Kidney capillary endothelial cell (primary cell): ENCODE measurements at regions not wholly inside any gene's neighbourhood (a gene's known extent, or its start where the extent isn't known, plus 50 kb on each side); places are given as distances from the start of the nearest gene placed in this dataset.

ENCODE experiments used
- DNase-seq: peaks from one replicate; pipeline ENCODE4 v3.0.0-alpha.2; 2018; ENCODE audit warnings: low spot score

GRCh38 chr3:117519776-117520175, 810.2 kb downstream of the TUSC7 start:
- DNase-seq, result no peak

DNA sequence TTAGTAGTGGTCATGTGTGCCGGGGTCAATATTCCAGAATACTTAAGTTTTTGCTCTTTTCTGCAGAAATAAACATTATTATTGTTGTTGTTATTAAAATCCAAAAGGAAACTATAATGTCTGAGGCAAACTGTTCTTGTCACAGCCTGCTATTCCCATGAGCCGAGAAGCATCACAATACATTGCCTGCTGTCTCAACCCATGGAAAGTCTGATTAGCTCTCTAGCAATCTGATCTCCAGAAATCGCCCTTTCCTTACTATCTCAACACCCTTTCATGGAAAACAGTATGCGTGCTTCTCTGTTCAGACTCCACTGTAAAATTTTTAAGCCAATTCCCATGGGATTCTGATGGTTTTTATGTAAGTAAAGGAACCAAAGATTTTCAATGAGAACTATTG, 811.0 kb downstream of the TUSC7 start:
- no peak for DNase-seq

DNA sequence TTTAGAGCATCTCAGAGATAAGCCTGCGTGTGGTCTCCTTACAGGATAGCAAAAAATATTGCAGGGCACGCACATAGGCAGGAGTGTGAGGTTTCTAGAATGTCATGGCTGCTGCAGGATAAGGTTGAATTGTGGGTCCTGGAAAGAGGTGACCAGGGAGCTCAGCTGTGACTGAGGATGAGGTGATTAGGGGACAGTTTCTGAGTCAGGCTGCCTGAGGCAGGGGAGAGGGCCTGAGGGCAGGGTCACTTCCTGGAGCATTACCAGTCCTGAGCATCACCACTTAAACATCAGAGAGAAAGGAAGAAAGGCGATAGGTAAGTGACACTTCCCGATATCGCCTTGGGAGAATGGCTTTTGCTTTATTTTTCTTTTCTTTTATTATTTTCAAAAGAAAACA, 813.8 kb downstream of the TUSC7 start:
- no peak for DNase-seq

DNA sequence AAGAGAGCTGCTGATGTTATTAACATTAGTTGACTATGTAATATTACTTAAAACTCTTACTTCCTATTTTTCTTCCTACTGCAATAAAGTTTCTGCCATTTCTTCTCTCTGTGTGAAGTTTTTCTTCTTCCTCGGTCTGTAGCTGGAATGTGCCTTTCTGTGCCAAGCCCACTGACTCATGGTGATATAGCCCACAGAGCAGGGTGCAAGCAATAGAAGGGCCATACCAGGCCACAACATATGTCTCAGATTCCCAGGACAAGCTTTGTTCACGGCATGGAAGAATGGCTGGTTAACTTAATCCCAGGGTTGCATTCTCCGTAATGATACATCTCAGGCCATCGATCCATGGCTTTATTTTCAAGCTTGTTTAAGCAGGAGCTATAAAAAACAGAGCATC, 815.3 kb downstream of the TUSC7 start:
- no peak for DNase-seq

GRCh38 chr3:117526470-117527079, 817.0 kb downstream of the TUSC7 start:
- peak; percentile 29 for DNase-seq

DNA sequence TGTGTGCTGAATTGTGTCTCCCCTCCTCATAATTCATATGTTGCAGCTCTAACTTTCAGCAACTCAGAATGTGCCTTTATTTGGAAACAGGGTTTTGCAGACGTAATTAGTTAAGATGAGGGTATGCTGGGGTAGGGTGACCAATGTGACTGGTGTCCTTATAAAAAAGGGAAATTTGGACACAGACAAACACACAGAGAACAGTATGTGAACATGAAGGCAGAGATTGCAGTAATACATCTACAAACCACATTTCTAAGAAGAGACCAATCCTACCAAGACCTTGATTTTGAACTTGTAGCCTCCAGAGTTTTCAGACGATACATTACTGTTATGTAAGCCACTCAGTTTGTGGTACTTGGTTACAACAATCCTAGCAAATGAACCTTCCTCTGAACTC, 817.8 kb downstream of the TUSC7 start:
- DNase-seq, result no peak

DNA sequence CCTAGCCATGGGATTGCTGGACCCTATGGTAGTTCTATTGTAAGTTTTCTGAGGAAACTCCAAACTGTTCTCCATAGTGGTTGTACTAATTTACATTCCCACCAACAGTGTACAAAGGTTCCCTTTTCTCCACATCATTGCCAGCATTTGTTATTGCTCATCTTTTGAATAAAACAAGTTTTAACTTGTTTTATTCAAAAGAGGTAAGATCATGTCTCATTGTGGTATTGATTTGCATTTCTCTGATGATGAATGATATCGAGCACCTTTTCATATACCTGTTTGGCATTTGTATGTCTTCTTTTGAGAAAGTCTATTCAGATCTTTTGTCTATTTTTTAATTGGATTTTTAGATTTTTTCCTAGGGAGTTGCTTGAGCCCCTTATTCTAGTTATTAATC, 819.1 kb downstream of the TUSC7 start:
- no peak for DNase-seq

DNA sequence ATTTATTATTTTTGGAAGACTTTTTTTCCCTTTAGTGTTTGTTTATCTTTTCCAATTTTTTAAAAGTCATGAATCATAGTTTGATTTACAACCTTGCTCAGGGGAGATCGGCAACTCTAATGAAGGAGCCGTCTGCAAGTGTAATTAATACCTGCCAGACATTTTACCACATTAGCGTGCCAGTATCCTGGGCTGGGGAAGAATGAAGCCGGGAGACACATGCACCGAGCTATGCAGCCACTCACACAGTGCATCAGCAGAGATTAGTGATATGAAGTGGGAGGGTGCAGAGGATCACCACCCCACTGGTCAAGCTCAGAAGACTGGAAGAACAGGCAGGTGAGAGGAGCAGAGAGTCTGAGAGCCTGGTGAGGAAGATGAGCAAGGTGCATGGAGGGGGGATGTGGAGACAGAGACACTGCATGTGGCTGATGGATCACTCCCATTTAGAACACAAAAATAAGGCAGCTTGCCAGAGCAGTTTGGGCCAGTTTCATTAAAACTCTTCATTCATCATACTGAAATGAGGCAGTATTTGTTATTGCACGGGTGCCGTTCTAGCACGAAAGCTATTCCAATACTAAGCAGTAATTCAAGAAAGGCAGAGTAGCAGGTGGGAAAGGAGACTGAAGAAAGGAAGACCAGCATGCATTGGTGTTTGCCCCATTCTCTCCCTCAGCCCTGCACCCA, 821.6 kb downstream of the TUSC7 start:
- DNase-seq, result no peak

DNA sequence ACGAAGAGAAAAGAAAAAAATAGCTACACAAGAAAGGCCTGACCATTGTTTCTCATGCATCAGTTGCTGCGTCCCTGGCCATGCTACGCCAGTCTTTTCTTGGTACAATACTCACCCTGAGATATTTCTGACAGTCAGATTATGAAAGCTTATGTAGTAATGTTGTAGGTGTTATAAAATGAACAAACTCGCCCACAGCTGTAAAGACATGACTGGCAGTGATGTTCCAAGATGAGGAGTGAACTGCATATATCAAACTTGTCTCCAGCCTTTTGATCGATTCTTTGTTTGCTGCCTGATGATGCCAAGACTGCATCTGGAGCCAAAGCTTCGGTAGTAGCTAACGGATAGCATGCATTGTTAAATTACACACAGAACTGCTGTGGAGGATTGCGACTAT, 822.7 kb downstream of the TUSC7 start:
- DNase-seq, result no peak

- DNase-seq, result no peak
These were observed 824.6 kb downstream of the TUSC7 start for GRCh38 chr3:117534138-117534537.

GRCh38 chr3:117536006-117536405, 826.4 kb downstream of the TUSC7 start:
- no peak for DNase-seq

- no peak for DNase-seq
These were observed 828.4 kb downstream of the TUSC7 start for GRCh38 chr3:117537949-117538348.

GRCh38 chr3:117539729-117540128, 830.1 kb downstream of the TUSC7 start:
- no peak for DNase-seq

- DNase-seq, result no peak
These were observed 831.0 kb downstream of the TUSC7 start for GRCh38 chr3:117540597-117540996.

- DNase-seq, result no peak
These were observed 832.1 kb downstream of the TUSC7 start for GRCh38 chr3:117541721-117542120.

DNA sequence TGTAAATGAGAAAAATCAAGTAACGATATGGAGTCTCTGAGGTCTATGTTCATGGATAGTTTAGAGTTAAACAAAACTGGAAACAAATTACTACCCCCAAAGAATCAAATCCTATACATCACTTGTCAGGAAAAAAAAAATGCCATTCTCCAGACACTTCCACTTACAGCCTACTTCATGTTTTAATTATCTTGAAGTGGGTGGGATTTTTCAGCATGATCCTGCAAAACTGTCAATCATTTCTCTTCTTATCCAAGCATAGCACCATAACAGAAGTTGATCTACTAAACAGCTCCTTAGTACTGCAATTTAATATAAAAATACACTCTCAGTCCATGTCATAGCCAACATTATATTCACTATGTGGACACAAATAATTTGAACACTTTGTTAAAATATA, 833.9 kb downstream of the TUSC7 start:
- no peak for DNase-seq

DNA sequence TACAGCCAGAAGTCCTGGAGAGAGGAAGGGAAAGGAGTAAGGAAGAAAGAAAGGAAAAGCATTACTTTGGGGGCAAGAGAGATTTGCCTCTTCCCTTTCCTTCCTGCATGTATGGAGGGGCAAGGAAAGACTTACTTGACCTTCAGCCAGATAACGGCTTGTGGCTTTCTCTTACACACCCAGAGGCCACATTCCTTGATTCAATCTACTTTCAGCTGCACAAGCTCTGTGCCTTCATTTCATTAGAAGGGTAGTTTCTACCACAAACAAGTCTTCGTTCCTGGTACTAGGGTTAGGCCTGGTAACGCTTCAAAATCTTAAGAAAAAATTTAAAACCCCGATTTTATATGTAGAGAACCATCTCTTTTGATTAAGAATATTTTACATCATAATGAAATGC, 835.9 kb downstream of the TUSC7 start:
- DNase-seq, result no peak

- no peak for DNase-seq
These were observed 838.5 kb downstream of the TUSC7 start for GRCh38 chr3:117547956-117548550.

- DNase-seq, result no peak
These were observed 839.0 kb downstream of the TUSC7 start for GRCh38 chr3:117548600-117548999.

GRCh38 chr3:117549716-117550115, 840.1 kb downstream of the TUSC7 start:
- DNase-seq, result no peak

DNA sequence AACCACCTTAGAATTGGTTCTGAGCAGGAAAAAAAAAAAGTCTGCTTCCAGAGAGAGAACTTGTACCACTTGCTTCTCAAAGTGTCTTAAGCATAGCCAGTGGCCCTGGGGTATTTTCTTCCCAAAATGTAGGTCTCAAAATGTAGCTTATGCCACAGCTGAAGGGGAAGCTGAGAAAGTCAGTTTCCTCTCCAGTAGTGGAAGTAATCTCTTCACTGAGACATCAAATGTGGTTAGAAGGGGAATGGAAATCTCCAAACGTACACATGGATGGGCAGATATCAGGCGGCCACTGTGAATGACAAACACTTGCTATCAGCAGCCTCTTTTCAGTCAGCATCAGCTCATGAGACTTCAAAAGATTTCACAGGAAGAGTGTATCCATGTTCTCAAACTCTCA, 841.2 kb downstream of the TUSC7 start:
- DNase-seq, result no peak

GRCh38 chr3:117553461-117553860, 843.9 kb downstream of the TUSC7 start:
- DNase-seq, result peak; percentile 26

DNA sequence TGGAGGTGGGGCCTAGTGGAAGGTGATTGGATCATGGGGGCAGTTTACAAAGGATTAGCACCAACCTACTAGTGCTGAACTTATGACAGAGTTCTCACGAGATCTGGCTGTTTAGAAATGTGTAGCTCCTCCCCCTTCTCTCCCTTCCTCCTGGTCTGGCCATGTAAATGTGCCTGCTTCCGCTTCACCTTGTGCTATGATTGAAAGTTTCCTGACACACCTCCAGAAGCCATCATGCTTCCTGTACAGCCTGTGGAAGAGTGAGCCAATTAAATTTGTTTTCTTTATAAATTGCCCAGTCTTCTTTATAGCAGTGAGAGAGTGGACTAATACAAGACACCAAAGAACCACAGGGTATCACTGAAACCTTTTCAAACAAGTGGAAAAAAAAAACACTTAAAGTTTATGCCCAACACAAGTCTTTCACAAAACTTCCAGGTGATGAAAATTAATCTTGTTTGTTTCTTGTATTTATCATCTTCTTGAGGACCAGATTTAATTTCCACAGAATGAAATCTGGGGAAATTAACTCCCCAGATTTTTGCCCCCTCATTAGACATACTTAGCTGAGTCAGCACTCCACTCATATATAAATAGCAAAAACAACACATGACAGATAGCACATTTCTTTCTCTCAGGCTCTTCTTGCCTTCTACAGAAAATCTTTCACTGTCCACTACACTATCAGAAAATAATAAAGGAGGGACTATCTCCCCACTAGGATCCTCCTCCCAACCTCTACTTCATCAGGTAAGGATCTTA, 847.2 kb downstream of the TUSC7 start:
- peak; percentile 7 for DNase-seq
